ENCODE measurements at regions not wholly inside any gene's neighbourhood (a gene's known extent, or its start where the extent isn't known, plus 50 kb on each side); places are given as distances from the start of the nearest gene placed in this dataset.

DNA sequence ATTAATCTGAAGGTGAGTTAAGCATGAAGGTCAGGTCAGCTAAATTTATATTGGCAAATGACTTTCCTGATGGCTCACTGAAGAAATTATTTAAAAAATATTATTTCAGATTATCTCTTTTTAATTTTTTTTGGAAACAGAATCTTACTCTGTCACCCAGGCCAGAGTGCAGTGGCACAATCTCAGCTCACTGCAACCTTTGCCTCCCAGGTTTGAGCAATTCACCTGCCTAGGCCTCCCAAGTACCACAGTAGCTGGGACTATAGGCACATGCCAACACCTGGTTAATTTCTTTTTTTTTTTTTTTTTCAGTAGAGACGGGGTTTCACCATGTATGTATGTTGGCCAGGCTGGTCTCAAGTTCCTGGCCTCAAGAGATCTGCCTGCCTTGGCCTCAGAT, 976.7 kb downstream of the TTLL7 start:
- RAD21 ChIA-PET (ENCODE audit: unreplicated experiment), result no interaction called here
- ATAC-seq (no peak), FAIRE-seq (no peak), DNase-seq (ENCODE audit: low read depth, low spot score) (no peak)
- CTCF ChIA-PET, result no interaction called here
- Histone ChIP-seq H3K36me3 (ENCODE audit: control insufficient read depth in 2 of 2, insufficient read depth in 2 of 2, low read length in 1 of 2) (no peaks in the 10 kb centered on the region), H3K79me2 (ENCODE audit: control insufficient read depth, insufficient read depth, low read length) (no peaks in the 10 kb centered on the region), H4K20me1 (ENCODE audit: control insufficient read depth, insufficient read depth) (no peaks in the 10 kb centered on the region), H3K4me1 (ENCODE audit: control insufficient read depth, insufficient read depth, low read length) (no peaks in the 10 kb centered on the region), H3K4me2 (ENCODE audit: control insufficient read depth, insufficient read depth) (no peak overlapping the region), H3K4me3 (no peak overlapping the region), H2AFZ (ENCODE audit: control insufficient read depth, low read depth, low read length) (no peak overlapping the region), H3K27me3 (replicated peaks in 1 of 2; ENCODE audit: control insufficient read depth in 2 of 2, insufficient read depth in 2 of 2, low read length in 1 of 2) (no peaks in the 10 kb centered on the region), H3K27ac (ENCODE audit: control insufficient read depth, insufficient read depth) (no peak overlapping the region), H3K9ac (ENCODE audit: control insufficient read depth, insufficient read depth, low read length) (no peak overlapping the region), H3K9me3 (replicated peaks; ENCODE audit: control insufficient read depth, insufficient read depth, low read length) (no peaks in the 10 kb centered on the region)
- BruUV-seq (replicated peaks), result no TSS peak
- SMC1A ChIA-PET (ENCODE audit: uncharacterized antibody, unreplicated experiment), result no interaction called here
- WGBS (ENCODE audit: insufficient coverage, insufficient replicate concordance, low lambda C conversion rate, missing lambda C conversion rate), result no CpG with 5 or more reads among the region's 1 CpG
- in situ Hi-C loops (cut with MboI), result no loop called here
- POLR2A ChIA-PET, result no interaction called here
- intact Hi-C loops (cut with micrococcal nuclease; ENCODE audit: unreplicated experiment), result no loop called here
- TF ChIP-seq EP300 (IDR thresholded peaks at IDR 0.05; ENCODE audit: borderline replicate concordance in 1 of 2, control insufficient read depth in 1 of 2, low read depth in 2 of 2, low read length in 2 of 2) (no peak), ASH2L (IDR thresholded peaks at IDR 0.05; ENCODE audit: borderline replicate concordance, low read depth) (no peak), MYC (IDR thresholded peaks at IDR 0.05; ENCODE audit: insufficient read depth, insufficient read length, insufficient replicate concordance, low read length, severe bottlenecking) (no peak), SMAD5 (IDR thresholded peaks at IDR 0.05; ENCODE audit: low read depth) (no peak), NFIC (IDR thresholded peaks at IDR 0.05; ENCODE audit: low read depth, low read length) (no peak), HDGF (IDR thresholded peaks at IDR 0.05) (no peak), MTA3 (IDR thresholded peaks at IDR 0.05; ENCODE audit: borderline replicate concordance, low read length) (no peak), TARDBP (IDR thresholded peaks at IDR 0.05; ENCODE audit: borderline replicate concordance) (no peak), EED (IDR thresholded peaks at IDR 0.05; ENCODE audit: low read depth) (no peak), TCF3 (IDR thresholded peaks at IDR 0.05; ENCODE audit: borderline replicate concordance, insufficient read depth, low read depth, low read length) (no peak), HDAC6 (IDR thresholded peaks at IDR 0.05; ENCODE audit: unreplicated experiment) (no peak), ZBED1 (IDR thresholded peaks at IDR 0.05; ENCODE audit: borderline replicate concordance) (no peak), TBL1XR1 (IDR thresholded peaks at IDR 0.05; ENCODE audit: low read depth, low read length) (no peak), IKZF2 (IDR thresholded peaks at IDR 0.05) (no peak)
- TF ChIP-seq, protein P1, sequence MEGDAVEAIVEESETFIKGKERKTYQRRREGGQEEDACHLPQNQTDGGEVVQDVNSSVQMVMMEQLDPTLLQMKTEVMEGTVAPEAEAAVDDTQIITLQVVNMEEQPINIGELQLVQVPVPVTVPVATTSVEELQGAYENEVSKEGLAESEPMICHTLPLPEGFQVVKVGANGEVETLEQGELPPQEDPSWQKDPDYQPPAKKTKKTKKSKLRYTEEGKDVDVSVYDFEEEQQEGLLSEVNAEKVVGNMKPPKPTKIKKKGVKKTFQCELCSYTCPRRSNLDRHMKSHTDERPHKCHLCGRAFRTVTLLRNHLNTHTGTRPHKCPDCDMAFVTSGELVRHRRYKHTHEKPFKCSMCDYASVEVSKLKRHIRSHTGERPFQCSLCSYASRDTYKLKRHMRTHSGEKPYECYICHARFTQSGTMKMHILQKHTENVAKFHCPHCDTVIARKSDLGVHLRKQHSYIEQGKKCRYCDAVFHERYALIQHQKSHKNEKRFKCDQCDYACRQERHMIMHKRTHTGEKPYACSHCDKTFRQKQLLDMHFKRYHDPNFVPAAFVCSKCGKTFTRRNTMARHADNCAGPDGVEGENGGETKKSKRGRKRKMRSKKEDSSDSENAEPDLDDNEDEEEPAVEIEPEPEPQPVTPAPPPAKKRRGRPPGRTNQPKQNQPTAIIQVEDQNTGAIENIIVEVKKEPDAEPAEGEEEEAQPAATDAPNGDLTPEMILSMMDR (IDR thresholded peaks at IDR 0.05 in 2 of 3, conservative IDR thresholded peaks at IDR 0.05 in 1 of 3; ENCODE audit: control insufficient read depth in 2 of 3, extremely low read depth in 1 of 3, insufficient read depth in 1 of 3, low read depth in 3 of 3, low read length in 3 of 3), result no peak
- TF ChIP-seq, protein P2, sequence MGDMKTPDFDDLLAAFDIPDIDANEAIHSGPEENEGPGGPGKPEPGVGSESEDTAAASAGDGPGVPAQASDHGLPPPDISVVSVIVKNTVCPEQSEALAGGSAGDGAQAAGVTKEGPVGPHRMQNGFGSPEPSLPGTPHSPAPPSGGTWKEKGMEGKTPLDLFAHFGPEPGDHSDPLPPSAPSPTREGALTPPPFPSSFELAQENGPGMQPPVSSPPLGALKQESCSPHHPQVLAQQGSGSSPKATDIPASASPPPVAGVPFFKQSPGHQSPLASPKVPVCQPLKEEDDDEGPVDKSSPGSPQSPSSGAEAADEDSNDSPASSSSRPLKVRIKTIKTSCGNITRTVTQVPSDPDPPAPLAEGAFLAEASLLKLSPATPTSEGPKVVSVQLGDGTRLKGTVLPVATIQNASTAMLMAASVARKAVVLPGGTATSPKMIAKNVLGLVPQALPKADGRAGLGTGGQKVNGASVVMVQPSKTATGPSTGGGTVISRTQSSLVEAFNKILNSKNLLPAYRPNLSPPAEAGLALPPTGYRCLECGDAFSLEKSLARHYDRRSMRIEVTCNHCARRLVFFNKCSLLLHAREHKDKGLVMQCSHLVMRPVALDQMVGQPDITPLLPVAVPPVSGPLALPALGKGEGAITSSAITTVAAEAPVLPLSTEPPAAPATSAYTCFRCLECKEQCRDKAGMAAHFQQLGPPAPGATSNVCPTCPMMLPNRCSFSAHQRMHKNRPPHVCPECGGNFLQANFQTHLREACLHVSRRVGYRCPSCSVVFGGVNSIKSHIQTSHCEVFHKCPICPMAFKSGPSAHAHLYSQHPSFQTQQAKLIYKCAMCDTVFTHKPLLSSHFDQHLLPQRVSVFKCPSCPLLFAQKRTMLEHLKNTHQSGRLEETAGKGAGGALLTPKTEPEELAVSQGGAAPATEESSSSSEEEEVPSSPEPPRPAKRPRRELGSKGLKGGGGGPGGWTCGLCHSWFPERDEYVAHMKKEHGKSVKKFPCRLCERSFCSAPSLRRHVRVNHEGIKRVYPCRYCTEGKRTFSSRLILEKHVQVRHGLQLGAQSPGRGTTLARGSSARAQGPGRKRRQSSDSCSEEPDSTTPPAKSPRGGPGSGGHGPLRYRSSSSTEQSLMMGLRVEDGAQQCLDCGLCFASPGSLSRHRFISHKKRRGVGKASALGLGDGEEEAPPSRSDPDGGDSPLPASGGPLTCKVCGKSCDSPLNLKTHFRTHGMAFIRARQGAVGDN (IDR thresholded peaks at IDR 0.05), result no peak
- TF ChIP-seq, protein P3, sequence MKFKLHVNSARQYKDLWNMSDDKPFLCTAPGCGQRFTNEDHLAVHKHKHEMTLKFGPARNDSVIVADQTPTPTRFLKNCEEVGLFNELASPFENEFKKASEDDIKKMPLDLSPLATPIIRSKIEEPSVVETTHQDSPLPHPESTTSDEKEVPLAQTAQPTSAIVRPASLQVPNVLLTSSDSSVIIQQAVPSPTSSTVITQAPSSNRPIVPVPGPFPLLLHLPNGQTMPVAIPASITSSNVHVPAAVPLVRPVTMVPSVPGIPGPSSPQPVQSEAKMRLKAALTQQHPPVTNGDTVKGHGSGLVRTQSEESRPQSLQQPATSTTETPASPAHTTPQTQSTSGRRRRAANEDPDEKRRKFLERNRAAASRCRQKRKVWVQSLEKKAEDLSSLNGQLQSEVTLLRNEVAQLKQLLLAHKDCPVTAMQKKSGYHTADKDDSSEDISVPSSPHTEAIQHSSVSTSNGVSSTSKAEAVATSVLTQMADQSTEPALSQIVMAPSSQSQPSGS (IDR thresholded peaks at IDR 0.05; ENCODE audit: low read length), result no peak
- TF ChIP-seq, protein P4, sequence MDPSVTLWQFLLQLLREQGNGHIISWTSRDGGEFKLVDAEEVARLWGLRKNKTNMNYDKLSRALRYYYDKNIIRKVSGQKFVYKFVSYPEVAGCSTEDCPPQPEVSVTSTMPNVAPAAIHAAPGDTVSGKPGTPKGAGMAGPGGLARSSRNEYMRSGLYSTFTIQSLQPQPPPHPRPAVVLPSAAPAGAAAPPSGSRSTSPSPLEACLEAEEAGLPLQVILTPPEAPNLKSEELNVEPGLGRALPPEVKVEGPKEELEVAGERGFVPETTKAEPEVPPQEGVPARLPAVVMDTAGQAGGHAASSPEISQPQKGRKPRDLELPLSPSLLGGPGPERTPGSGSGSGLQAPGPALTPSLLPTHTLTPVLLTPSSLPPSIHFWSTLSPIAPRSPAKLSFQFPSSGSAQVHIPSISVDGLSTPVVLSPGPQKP (IDR thresholded peaks at IDR 0.05; ENCODE audit: low read depth, low read length), result no peak
